Central memory CD4-positive, alpha-beta T cell (primary cell): ENCODE measurements at regions not wholly inside any gene's neighbourhood (a gene's known extent, or its start where the extent isn't known, plus 50 kb on each side); places are given as distances from the start of the nearest gene placed in this dataset.

Experiments used
- DNase-seq: peaks from one replicate; pipeline ENCODE4 v3.0.0; 2022

DNA sequence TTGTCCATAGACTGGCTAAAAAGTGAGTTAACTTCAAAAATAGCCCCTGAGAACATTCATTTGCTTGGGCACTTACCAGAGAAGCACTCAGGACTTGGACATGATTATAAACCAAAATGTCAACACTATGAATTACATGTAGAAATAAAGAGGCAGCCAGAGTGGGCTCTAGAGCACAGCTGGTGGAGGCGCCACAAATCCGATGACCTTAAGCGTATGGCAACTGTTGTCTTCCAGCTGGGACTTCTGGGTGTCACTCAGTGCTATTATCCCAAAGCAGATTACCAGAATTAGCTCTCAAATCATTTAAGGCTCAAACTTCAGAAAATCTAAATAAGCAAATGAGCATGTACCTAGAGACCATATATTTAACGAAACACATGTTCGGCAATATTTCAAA is 1255.5 kb upstream of the SLC10A2 start:
- DNase-seq = no peak

DNA sequence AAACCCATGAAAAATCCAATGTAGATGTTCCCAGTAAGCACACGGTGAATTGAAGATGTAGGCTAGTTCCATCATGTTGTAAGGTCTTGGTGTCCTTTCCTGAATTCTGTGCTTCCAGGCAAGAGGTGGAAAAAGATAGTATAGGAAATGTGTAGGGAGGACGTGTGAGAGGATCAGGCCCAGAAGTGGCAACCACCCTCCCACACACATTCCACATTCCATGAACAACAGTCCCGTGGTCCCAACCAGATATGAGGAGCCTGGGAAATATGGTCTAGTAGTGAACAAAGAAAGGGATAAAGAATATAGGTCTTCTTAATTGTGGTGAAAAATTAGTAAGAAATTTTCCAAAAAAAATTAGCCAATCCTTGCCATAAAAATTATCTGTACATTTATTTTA is 1254.2 kb upstream of the SLC10A2 start:
- DNase-seq = no peak

DNA sequence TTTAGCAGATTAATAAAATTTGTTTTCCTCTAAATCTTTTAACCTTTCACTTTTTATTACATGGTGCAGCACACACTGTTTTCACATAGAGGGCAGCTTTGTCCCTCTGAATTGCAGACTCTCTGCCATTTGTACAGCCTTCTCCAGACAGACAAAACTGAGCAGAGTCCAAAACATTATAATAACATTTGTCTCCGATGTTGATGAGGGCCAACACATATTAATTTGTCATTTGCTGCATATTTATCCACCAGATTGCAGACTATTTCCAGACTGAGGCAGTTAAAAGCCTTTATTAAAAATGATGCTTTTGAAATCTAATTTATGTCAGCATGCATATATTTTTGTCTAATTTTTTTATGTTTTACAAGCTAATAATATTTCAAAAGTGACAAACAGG is 1251.9 kb upstream of the SLC10A2 start:
- DNase-seq = no peak

DNA sequence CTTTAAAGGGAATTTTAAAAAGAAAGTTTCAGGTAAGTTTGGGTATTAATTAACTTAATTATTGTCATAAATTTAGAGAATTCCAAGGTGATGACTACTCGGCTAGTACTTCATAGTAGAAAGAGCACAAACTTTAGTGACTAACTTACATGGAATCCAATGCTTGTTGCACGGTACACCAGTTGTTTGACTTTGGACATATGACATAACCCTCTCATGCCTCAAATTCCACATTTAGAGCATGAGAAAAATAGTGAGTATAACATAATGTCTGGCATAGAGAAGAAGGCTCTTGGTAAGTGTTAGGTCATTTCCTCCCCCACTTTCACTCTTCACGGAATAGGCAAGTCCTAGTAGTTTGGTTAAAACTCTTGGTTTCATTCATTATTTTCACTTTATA is 1249.4 kb upstream of the SLC10A2 start:
- DNase-seq = no peak

DNA sequence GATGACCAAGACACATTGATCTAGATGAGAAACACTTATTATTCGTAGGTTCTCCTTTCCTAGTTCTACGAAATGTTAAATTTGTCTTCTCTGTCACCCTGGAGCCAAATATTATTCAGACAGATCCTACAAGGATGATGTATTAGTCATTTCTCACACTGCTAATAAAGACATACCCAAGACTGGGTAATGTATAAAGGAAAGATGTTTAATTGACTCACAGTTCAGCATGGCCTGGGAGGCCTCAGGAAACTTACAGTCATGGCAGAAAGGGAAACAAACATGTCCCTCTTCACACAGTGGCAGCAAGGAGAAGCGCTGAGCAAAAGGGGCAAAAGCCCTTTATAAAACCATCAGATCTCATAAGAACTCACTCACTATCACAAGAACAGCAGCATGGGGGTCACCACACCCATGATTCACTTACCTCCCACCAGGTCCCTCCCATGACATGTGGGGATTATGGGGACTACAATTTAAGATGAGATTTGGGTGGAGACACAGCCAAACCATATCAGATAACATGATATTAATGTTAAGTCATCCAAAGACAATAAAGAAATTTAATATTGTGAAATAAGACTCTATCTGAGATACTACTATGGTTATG is 1248.8 kb upstream of the SLC10A2 start:
- DNase-seq = no peak

DNA sequence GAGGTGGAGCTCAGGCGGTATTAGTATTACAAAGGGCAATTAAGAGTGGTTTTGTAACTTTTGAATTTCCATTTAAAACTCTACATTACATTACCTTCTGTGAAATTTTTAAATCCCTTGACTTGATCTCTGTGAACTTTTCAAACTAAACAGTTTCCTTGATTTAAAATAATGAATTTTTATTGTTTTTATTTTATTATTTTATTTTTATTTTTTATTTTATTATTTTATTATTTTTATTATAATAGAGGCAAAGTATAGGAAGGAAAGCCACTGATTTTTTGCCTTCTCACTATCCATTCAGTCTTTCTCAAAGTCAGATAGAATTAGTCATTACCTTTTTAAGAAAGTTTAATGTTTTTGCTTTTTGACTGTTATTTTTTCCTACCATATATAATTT is 1248.1 kb upstream of the SLC10A2 start:
- DNase-seq = no peak

DNA sequence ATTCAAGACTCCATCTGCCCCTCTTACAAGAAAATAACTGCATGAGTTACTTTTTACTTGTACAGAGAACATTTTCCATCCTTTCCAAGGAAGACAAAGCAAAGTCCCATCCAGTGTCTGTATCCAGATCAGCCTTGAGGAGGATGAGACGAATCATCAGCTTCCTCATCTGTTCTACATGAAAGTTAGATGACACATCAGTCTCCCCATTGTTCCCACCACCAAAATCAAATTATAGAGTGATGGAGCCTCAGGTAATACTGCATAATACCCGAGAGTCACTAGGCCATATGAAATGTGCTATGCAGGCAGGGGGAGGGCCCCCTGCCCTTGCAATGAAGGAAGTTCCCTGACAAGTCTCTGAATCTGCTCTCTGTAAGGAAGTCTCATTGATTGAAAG is 1244.6 kb upstream of the SLC10A2 start:
- no peak for DNase-seq

DNA sequence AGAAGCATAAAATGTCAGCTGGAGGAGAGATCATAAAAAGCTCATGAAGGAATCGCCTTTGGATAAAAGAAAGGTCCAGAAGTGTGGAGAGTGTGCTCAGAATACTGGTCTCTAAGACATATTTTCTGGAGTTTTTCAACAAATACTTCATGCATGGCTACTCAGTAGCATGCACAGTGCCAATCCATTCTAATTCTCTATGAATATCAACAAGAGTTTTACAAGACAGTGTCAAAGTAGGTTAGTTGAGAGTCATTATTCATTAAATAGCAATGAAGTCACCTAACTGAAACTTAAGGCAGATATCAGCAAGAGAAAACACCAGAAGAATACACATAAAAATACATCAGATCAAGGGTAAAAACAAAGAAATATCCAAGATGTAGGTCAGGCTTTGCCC is 1243.2 kb upstream of the SLC10A2 start:
- no peak for DNase-seq

DNA sequence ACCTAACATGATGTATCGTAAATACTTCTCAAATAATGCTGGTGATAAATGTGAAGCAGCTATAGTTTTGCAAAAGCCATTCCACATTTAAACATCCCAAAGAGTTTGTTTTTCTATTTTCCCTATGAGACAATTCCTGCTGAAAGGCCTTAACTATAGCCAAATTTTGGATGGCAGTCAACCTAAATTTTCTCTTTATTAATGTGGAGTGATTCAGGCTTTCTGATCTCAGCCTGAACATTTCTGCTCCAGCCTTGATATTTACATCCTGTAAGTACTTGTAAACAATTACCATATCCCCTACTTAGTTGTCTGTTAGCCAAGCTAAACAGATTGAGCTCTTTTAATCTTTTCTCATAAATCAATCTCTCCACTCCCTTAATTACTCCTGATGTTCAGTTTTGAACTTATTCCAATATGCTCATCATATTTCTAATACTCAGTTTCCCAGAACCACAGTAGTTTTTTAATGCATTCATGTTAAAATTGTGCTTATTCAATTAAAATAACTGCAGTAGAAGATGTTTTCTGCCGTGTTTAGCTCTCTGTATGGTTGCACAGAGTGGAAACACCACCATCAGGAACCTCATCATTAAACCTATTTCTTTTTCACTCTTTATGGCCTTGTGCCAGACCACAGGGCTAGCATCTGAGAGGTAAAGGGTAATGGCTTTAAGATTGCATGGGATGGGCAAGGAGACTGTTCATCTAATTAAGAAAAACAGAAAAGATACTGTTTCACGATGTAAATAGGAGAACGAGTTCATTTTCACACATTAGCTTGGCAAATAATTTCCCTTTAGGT is 1235.2 kb upstream of the SLC10A2 start:
- no peak for DNase-seq

DNA sequence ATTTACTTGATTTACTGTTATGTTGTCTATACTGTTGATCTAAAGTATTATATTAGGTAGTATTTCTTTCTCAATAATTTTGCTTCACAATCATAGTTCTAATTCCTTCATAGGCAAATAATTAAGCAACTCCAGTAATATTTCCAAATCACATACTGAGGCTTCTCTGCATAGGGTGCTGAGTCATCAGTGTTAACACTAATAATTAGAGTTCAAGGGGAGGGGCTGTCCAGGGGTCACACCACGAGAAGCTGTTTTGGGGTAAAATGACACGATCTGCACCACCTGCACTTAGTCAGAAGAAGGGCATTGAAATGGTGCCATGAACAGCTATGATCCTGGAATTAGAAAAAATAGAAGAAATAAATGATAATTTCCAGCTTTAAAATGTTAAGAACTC is 1230.9 kb upstream of the SLC10A2 start:
- no peak for DNase-seq

DNA sequence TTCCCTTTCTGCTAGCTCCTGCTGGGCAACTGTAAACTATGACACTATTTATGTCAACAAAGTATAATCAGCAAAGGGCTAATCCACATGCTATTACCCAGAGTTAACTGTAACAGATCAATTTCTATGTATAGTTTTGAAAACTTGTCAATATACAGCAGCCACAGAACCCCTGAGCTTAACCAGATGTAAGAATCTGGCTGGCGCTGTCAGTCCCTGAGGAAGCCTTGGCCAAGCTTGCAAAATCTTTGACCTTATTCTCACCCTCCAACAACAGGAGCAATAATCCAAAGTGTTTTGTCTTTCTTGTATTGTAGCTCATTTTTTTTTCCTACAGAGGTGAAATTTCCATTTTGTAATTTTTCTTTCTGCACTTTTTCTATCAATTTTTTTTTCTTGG is 1230.1 kb upstream of the SLC10A2 start:
- DNase-seq = no peak

DNA sequence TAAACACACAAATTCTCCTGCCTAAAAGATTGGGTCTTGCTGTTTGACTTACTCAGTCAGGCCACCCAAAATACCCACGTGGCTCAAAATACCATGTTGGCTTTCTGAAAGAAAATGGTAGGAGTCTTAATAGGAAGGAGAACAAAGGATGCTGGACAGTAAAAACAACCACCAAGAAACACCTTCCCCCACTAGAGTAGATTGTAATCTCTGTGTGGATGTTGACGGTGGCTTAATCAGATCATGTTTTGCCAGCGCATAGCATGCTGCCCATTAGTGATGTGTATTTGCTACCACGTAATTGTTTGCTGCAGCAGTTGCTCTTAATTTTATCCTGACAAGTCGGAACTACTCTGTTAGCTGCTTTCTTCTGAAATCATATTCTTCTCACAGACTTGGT is 1229.3 kb upstream of the SLC10A2 start:
- DNase-seq = no peak

DNA sequence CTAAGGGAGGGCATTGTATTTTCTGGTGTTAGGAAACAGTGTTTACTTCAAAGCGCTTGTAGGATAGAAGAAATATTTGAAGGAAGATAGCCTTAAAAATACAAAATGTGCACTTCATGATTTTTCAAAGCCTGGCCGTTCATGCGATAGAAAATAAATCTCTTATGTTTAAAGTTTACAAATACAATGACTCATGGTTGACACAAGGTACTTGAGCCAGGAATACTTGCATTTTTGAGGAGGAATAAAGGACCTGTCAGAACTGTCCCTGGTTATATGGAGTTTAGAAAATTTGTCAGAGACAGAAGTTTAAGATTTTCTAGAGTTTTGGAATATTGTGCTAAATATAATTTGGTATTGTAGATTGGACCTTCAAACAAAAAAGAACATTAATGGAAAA is 1223.2 kb upstream of the SLC10A2 start:
- no peak for DNase-seq

DNA sequence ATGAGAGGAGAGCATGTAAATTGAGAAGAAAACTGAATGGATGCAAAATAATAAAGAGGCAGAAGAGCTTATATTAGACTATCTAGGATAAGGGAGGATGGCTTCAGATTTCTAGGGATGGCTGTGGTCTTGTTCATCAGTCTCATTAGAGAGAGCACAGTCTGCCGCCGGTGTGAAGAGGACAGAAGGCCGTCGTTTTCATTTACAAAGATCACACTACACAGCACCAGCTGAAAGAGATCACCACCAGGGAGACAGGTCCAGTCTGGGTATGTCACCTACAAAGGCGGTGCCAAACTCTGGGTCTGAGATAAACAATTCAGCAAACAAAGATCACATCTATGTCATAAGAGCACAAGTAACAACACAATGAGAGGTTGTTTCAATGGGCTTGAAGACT is 1222.3 kb upstream of the SLC10A2 start:
- DNase-seq = no peak

DNA sequence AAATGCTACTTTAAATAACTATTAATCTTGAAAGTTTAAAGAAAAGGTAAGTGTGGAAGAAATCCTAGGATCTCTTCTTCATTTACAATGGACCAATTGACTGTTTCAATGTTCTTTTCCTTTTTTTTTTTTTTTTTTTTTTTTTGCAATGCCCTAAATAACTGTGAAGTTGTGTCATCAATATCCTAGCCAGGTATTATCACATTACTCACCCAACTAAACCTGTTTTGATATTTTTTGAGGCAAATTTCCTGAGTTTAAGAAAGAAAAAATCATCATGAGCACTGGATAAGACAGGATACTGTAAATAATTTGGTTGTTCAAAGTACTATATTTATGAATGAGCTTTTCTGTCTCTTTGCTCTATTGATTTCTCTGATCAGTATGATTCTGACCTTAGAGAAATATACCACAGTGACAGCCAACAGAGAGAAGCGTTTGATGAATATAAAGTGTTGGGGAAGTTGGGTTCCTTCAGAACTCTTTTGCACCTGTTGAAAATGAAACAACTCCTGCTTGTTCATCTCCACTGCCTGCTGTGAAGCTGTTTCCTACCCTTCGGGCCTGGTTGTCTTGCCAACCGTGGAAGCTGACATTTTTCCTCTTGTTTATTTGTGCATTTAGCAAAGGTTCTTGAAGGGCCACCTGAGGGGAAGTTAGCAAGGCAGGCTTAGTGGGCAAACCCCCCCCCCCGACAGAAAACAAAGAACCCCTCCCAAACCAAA is 1220.5 kb upstream of the SLC10A2 start:
- no peak for DNase-seq

DNA sequence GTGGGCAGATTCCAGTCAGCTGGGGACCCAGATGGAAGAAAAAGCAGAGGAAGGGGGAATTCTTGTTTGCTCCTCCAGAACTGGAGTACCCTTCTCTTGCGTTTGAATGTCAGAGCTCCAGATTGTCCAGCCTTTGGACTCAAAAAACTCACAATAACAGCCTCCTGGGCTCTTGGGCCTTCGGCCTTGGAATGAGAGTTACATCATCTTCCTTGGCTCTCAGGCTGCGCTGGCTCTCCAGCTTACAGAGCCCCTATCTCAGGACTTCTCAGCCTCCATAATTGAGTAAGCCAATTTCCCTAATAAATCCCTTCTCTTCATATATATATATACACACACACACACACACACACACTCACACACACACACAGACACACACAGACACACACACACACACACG is 1215.7 kb upstream of the SLC10A2 start:
- DNase-seq = no peak

DNA sequence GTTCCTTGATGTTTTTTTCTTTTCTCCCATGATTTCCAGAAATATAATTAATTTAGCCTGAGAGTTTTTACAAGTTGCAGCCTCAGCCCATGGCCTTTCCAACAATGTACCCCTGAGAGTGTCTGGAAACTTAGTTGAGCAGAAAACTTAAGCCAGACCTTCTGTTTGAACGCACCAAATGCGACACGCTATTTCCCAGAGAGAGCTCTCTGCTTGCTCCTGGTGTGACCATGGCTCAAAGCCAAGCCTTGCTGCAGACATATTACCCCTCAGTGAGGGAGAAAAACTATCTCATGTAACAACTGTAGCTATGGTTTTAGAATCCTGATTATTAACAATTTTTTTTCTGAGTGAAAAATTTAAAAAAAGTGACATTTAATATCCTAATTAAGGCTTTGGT is 1204.5 kb upstream of the SLC10A2 start:
- no peak for DNase-seq

DNA sequence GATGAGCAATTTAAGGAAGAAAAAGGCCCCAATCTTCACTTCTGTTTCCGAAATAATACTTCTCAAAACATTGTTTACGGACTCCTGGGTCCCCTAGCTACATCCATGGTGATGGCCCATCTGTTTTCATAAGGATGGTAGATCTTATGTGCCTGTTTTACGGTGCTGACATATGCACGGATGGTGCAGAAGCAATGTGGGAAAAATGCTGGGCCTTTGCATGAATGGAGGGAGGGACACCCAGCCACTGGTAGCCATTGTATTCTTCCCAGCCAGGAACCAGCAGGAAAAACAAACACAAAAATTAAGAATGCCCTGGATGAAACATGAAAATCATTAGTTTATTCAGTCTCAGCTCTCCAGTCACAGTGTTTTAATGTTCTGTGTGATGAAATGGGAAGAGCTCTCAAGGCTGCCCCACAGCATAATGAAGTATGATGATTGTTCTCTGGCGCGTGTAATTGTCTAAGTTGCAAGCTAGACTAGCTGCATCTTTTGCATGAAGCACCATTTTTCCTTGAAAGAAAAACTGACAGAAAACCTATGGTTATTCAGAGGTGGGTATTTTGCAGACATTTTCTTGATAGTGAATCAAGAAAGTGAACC is 1201.1 kb upstream of the SLC10A2 start:
- no peak for DNase-seq

DNA sequence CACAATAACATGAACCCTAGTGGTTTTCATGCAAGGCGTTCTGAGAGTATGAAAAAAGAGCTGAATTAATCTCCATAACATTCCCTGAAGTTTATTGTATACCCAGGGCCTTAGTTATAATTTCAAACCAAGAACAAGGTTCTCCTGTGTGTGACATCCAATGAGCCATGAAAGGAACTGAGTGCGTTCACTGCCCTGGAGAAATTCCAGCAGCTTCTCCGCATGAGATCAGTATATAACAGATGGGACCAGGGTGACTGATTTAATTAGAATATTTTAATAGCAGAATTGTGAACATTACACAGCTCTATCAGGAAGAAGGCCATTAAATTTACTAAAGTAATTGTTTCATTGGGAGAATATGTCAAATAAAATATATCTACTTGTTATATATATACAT is 1190.5 kb upstream of the SLC10A2 start:
- DNase-seq = no peak

DNA sequence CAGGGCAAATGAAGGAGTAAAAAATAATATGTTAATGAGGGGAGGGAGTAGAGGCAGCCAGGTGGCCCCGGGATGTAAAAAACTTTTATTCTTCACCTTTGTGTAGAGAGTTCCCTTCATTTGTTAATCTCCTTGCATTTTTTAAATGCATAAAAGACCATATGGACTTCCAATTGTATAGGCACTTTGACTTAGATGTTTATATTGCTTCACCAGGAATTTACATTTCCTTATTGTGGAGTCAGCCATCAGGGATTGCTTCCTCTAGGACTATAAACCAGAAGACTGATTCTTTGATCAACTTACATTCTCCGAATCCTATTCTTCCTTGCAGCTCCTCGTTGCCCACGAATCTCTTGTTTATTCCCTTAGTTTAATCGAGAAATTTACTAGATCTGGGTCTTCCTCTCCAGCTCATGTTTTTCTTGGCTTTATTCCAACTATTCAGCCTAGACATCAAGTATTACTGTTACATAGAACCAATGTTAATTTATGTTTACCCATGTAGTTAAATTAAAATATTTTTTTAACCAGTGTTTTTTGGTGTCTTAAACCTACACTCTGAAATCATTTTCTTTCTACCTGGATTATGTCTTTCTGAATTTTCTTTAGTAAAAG is 1187.0 kb upstream of the SLC10A2 start:
- DNase-seq = no peak

DNA sequence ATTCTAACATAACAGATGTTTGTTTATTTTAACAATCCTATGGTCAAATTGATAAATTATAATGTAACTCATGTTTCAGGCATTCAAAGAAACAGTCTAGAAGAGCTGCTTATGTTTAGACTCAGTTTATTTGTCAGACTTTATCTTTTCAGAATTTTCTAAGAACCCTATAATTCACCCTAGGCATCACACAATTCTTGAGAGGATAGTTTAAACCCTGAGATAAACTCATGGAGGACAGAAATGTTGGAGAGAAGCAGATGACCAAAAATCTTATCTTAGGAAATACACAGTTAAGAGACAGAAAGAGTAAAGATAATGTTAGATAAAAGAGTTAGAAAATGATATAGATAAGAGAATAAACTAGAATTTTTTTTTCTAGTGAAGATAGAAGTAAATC is 1185.7 kb upstream of the SLC10A2 start:
- DNase-seq = no peak

DNA sequence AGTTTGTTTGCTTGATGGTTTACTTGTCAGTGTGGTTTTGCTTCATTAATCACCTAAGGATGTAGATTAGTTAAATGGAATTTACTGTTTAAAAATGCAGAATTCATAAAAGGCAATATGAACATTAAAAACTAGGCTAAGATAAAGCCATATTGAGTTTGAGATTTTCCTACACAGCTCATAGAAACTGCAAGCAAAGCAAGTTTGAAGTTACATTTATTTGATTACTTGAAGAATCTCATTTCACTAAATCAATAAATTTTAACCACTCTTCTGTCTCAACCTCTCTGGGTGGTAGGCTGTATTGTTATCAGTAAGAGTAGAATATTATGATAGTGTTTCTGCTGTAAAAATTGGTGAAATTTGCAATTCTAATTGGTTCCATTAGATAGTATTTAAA is 1180.7 kb upstream of the SLC10A2 start:
- no peak for DNase-seq

DNA sequence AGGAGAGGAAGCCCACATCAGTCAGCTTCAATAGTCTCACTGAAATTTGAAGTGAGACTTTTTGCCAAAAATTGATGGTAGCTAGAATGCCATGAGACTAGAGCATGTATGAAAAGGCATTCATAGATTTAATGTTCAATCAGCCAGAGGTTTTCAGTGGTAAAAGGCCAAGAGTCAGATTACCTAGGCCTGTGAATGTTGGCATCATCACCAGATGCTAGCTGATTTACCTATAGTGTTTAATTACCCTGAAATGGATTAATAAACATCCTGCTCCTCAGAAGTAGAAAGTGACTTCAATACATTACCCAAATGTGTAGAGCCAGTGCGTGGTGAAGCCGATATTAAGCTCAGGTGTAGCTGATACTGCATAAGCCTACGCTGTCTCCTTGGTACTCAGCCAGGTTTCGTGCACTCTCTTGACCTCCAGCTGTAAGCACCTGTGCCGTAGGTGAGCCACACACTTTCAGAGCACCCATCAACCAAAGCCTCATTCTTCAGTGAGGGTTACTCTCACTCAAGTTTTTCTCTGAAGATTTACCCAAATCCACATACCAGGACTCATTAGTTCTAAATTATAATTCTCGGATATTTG is 1140.3 kb upstream of the SLC10A2 start:
- DNase-seq = no peak
